ENCODE measurements at regions not wholly inside any gene's neighbourhood (a gene's known extent, or its start where the extent isn't known, plus 50 kb on each side); places are given as distances from the start of the nearest gene placed in this dataset.

DNA sequence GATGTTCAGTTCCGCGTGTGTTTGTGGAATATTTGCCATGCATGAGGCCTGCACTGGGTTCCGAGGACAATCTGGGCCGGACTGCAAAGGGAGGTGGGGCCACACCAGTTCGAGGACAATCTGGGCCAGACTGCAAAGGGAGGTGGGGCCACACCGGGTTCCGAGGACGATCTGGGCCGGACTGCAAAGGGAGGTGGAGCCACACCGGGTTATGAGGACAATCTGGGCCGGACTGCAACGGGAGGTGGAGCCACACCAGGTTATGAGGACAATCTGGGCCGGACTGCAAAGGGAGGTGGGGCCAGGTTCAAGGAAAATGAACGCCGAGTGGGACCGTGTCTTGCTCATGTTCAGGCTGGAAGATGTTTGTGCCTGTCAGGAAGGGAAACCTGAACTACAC is 97.8 kb upstream of the HDAC4 start:
- Histone ChIP-seq H3K36me3 (no peaks in the 10 kb centered on the region), H3K9me3 (no peaks in the 10 kb centered on the region), H3K4me1 (peaks cover 0 to 24% (median 9%) of the 10 kb centered on the region in 12 donors), H3K27ac (no peak overlapping the region), H3K27me3 (peaks cover 0 to 11% (median 0%) of the 10 kb centered on the region in 9 donors), H3K4me3 (no peak overlapping the region)
- DNase-seq, result no peak
- intact Hi-C loops (cut with DNase I), result no loop called here
- TF ChIP-seq, protein P1, sequence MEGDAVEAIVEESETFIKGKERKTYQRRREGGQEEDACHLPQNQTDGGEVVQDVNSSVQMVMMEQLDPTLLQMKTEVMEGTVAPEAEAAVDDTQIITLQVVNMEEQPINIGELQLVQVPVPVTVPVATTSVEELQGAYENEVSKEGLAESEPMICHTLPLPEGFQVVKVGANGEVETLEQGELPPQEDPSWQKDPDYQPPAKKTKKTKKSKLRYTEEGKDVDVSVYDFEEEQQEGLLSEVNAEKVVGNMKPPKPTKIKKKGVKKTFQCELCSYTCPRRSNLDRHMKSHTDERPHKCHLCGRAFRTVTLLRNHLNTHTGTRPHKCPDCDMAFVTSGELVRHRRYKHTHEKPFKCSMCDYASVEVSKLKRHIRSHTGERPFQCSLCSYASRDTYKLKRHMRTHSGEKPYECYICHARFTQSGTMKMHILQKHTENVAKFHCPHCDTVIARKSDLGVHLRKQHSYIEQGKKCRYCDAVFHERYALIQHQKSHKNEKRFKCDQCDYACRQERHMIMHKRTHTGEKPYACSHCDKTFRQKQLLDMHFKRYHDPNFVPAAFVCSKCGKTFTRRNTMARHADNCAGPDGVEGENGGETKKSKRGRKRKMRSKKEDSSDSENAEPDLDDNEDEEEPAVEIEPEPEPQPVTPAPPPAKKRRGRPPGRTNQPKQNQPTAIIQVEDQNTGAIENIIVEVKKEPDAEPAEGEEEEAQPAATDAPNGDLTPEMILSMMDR (IDR thresholded peaks at IDR 0.05), result no peak
- TF ChIP-seq POLR2A (IDR thresholded peaks at IDR 0.05), result no peak
- WGBS, 4 donors, result 58 to 74% (median 69%) methylated on average over 16 of the region's 16 CpGs
- no peak for ATAC-seq

DNA sequence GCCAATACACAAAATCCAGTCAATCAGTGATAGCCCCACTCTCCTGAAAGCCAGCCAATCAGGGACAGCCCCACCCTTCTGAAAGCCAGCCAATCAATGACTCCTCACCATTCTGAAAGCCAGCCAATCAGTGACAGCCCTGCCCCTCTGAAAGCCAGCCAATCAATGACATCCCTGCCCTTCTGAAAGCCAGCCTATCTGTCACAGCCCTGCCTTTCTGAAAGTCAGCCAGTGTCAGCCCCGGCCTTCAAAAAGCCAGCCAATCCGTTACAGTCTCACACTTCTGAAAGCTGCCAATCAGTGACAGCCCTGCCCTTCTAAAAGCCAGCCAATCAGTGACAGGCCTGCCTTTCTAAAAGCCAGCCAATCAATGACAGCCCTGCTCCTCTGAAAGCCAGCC is 95.9 kb upstream of the HDAC4 start:
- no peak overlapping the region for H3K4me3 ChIP-seq
- H3K36me3 ChIP-seq, result no peaks in the 10 kb centered on the region
- peaks cover 0 to 11% (median 0%) of the 10 kb centered on the region in 9 donors for H3K27me3 ChIP-seq
- DNase-seq, result no peak
- 88 to 96% (median 93%) methylated on average over 2 of the region's 2 CpGs for WGBS, 4 donors
- peaks cover 0 to 19% (median 9%) of the 10 kb centered on the region in 12 donors for H3K4me1 ChIP-seq
- H3K9me3 ChIP-seq, result no peaks in the 10 kb centered on the region
- no peak for ATAC-seq
- no peak overlapping the region for H3K27ac ChIP-seq
- intact Hi-C loops (cut with DNase I), result no loop called here
- TF ChIP-seq, protein P1 (IDR thresholded peaks at IDR 0.05), result no peak
- no peak for TF ChIP-seq POLR2A (IDR thresholded peaks at IDR 0.05)

DNA sequence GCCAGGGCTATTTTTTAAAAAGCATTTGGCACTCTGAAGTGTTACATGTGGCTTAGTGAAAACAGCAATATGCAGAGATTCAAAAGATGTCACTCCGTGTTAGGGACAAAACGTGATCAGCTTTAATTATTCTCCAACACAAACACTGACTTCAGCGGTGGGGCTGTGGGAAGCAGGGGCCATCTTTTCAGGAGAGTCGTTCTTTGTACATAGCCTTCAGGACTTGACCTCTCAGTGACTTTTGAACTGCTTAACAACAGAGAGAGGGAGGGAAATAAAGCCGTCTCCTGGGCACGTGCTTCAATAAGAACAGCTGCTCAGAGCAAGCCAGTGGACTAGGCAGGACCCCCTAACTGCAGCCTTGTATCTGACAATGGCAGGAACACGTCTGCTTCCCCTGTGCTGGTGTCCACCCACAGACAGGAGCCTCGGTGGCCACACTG is 95.0 kb upstream of the HDAC4 start:
- Histone ChIP-seq H3K27ac (peak overlapping the region in 1 of 12 donors; percentile 29), H3K36me3 (no peaks in the 10 kb centered on the region), H3K9me3 (no peaks in the 10 kb centered on the region), H3K4me1 (peaks cover 0 to 15% (median 9%) of the 10 kb centered on the region in 12 donors), H3K27me3 (peaks cover 0 to 11% (median 2%) of the 10 kb centered on the region in 9 donors), H3K4me3 (no peak overlapping the region)
- ATAC-seq, result peak in 1 of 4 donors; percentile 73
- 43 to 50% (median 47%) methylated on average over 8 of the region's 8 CpGs for WGBS, 4 donors
- TF ChIP-seq POLR2A (IDR thresholded peaks at IDR 0.05), result no peak
- TF ChIP-seq, protein P1 (IDR thresholded peaks at IDR 0.05), result no peak
- intact Hi-C loops (cut with DNase I), result no loop called here
- DNase-seq, result no peak

DNA sequence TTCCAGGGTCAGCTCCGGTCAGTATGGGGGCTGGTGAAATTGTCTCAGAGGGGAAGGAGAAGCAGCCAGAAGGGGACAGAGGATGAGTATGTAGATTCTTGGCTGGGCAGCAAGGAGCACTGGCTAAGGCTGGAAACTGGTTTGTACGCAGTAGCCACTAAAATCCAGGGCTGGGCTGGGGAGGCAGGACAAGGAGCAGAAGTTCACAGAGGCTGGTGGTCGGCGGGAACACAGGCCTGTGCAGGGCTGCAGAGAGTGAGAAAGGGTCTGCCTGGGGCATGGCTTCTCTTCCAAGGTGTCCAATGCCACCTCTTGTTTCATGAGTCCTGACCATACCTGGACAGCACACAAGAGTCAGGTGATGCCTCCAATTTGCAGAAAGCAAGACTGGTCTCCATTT is 94.4 kb upstream of the HDAC4 start:
- Histone ChIP-seq H3K4me1 (peaks cover 0 to 13% (median 7%) of the 10 kb centered on the region in 12 donors), H3K27ac (no peak overlapping the region), H3K9me3 (no peaks in the 10 kb centered on the region), H3K4me3 (no peak overlapping the region), H3K27me3 (peaks cover 0 to 11% (median 2%) of the 10 kb centered on the region in 9 donors), H3K36me3 (no peaks in the 10 kb centered on the region)
- intact Hi-C loops (cut with DNase I), result no loop called here
- 85 to 93% (median 90%) methylated on average over 4 of the region's 4 CpGs for WGBS, 4 donors
- ATAC-seq (no peak), DNase-seq (no peak)
- TF ChIP-seq, protein P1 (IDR thresholded peaks at IDR 0.05), result no peak
- TF ChIP-seq POLR2A (IDR thresholded peaks at IDR 0.05), result no peak
